HL-60 (cell line): ENCODE measurements at regions not wholly inside any gene's neighbourhood (a gene's known extent, or its start where the extent isn't known, plus 50 kb on each side); places are given as distances from the start of the nearest gene placed in this dataset.

ENCODE experiments used
- DNase-seq, 2 experiments: peaks; one replicate each; pipeline ENCODE4 v3.0.0-alpha.2; 2010 to 2020; ENCODE audit warnings: low read depth in 1 of 2, low spot score in 1 of 2
- H3K27ac ChIP-seq: fragments of 250-450 bp; sonication (Bioruptor Pico); replicated peaks from 2 replicates; pipeline ENCODE4 v1.5.1; 2020; ENCODE audit warnings: mild to moderate bottlenecking, moderate library complexity
- H3K27me3 ChIP-seq: fragments of 250-450 bp; sonication (Bioruptor Pico); 2 replicates; pipeline ENCODE4 v1.5.1; 2021; ENCODE audit warnings: mild to moderate bottlenecking, moderate library complexity; ENCODE audit not compliant: insufficient read depth, poor library complexity, severe bottlenecking
- H3K4me3 ChIP-seq: replicated peaks from 2 replicates; pipeline ENCODE4 v1.5.1; 2011; ENCODE audit warnings: mild to moderate bottlenecking, control low read depth, low read length; ENCODE audit not compliant: insufficient read depth
- CTCF ChIP-seq: IDR thresholded peaks from one replicate; pipeline ENCODE4 v1.5.1; 2011; ENCODE audit warnings: low read length, control low read depth, inconsistent platforms; ENCODE audit not compliant: insufficient read depth
- GABPA ChIP-seq: IDR thresholded peaks from 2 replicates; pipeline ENCODE4 v1.6.1; 2012; ENCODE audit warnings: low read depth
- POLR2AphosphoS5 ChIP-seq: IDR thresholded peaks from 2 replicates; pipeline ENCODE4 v1.6.1; 2012; ENCODE audit warnings: low read depth
- REST ChIP-seq: IDR thresholded peaks from 2 replicates; pipeline ENCODE4 v1.6.1; 2012; ENCODE audit warnings: low read depth; ENCODE audit not compliant: insufficient replicate concordance
- SPI1 ChIP-seq: IDR thresholded peaks from 2 replicates; pipeline ENCODE4 v1.6.1; 2012; ENCODE audit warnings: low read depth, mild to moderate bottlenecking, borderline replicate concordance

- no peak for DNase-seq
- Histone ChIP-seq H3K27ac (no peak overlapping the region), H3K27me3 (no peaks in the 10 kb centered on the region), H3K4me3 (no peak overlapping the region)
- no peak for TF ChIP-seq POLR2AphosphoS5
- no peak for TF ChIP-seq REST
- TF ChIP-seq SPI1 = no peak
- no peak for TF ChIP-seq GABPA
- TF ChIP-seq CTCF = no peak
Observed at GRCh38 chr10:43857931-43858315, 209.2 kb upstream of the ZNF32 start.

DNA sequence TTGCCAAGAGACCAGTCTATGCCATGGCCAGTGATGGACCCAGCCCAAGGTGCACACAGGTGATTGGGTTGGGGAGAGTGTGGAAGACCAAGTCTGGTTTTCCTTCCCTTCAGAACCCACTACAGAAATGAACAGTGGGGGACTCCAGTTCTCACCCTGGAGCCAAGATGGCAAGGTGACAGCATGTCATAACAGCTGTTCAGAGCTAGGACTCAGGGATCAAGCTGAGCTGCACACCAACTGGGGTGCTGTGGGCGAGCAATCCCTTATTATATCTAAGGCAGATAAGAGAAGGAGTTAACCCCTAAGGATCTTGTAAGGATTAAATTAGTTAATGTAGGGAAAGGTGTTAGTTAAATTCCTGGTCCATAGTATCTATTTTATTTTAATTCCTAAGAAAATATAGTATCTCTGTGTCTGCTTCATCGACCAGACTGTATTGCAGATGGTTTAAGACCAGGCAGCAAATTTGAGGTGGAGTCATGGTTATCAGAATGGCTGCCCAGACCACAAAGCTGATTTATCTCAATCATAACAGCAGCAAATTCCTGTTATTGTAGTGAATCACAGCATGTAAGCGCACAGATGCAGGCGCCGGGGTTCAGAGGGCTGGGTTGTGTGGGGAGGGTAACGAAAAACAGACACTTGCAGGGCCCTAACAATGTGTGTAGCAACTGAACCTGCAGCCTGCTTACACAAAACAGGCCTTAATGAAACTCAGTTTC, 208.7 kb upstream of the ZNF32 start:
- H3K27ac ChIP-seq = no peak overlapping the region
- DNase-seq = no peak
- TF ChIP-seq POLR2AphosphoS5 = no peak
- TF ChIP-seq SPI1 = no peak
- no peak for TF ChIP-seq CTCF
- TF ChIP-seq GABPA = no peak

GRCh38 chr10:43856299-43856698, 207.6 kb upstream of the ZNF32 start:
- no peak for DNase-seq
- Histone ChIP-seq H3K4me3 (no peak overlapping the region), H3K27ac (no peak overlapping the region), H3K27me3 (no peaks in the 10 kb centered on the region)
- TF ChIP-seq GABPA (no peak), CTCF (no peak), REST (no peak), POLR2AphosphoS5 (no peak), SPI1 (no peak)

More for the DNA sequence above, 208.7 kb upstream of the ZNF32 start:
- Histone ChIP-seq H3K4me3 (no peak overlapping the region), H3K27me3 (no peaks in the 10 kb centered on the region)

DNA sequence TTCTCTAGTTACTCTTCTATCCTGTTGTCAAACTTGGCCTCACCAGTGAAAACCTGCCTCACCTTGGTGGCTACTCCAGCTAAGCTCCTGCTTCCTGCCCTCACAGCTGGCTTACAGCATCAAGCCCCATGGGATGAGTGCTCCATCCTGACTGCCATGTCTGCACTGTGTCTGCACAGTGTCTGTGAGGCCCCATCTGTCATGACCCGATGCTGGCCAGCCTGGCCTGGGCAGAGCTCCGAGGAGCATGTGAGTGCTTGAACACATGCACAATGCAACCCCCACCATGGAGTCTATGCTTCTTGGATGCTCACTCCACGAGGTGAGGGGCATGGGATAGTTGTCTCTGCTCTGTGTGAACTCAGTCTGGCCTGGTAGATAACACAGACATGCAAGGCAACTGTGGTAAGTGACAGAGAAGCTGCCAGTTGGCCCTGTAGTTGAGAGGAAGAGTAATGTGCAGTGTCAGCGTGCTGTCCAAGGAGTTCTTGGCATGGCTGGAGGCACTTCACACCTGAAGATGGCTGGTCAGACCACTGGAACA, 207.1 kb upstream of the ZNF32 start:
- H3K27ac ChIP-seq = no peak overlapping the region
- TF ChIP-seq CTCF = no peak
- no peak for TF ChIP-seq GABPA
- TF ChIP-seq SPI1 = no peak
- TF ChIP-seq POLR2AphosphoS5 = no peak
- no peak for TF ChIP-seq REST

More for the DNA sequence above, 207.1 kb upstream of the ZNF32 start:
- Histone ChIP-seq H3K4me3 (no peak overlapping the region), H3K27me3 (no peaks in the 10 kb centered on the region)
- DNase-seq = no peak
